ENCODE measurements at regions not wholly inside any gene's neighbourhood (a gene's known extent, or its start where the extent isn't known, plus 50 kb on each side); places are given as distances from the start of the nearest gene placed in this dataset.

- H3K9me3 Mint-ChIP-seq: no peaks in the 10 kb centered on the region
- no peak for DNase-seq (ENCODE audit: low spot score)
- peaks cover 2% of the 10 kb centered on the region for H3K27me3 Mint-ChIP-seq (ENCODE audit: insufficient read depth)
- intact Hi-C loops (cut with micrococcal nuclease): no loop called here
- no peaks in the 10 kb centered on the region for H3K4me1 Mint-ChIP-seq (ENCODE audit: low read depth)
- H3K4me3 Mint-ChIP-seq: no peak overlapping the region
- no peak overlapping the region for H3K27ac Mint-ChIP-seq
- no peaks in the 10 kb centered on the region for H3K36me3 Mint-ChIP-seq (ENCODE audit: low read depth)
Observed at GRCh38 chr1:55636696-55637095, 421.5 kb upstream of the USP24 start.

GRCh38 chr1:55635856-55636255, 420.7 kb upstream of the USP24 start:
- peaks cover 2% of the 10 kb centered on the region for H3K27me3 Mint-ChIP-seq (ENCODE audit: insufficient read depth)
- DNase-seq (ENCODE audit: low spot score): no peak
- H3K4me1 Mint-ChIP-seq (ENCODE audit: low read depth): no peaks in the 10 kb centered on the region
- H3K36me3 Mint-ChIP-seq (ENCODE audit: low read depth): no peaks in the 10 kb centered on the region
- no peak overlapping the region for H3K4me3 Mint-ChIP-seq
- intact Hi-C loops (cut with micrococcal nuclease): no loop called here
- no peaks in the 10 kb centered on the region for H3K9me3 Mint-ChIP-seq
- H3K27ac Mint-ChIP-seq: no peak overlapping the region

DNA sequence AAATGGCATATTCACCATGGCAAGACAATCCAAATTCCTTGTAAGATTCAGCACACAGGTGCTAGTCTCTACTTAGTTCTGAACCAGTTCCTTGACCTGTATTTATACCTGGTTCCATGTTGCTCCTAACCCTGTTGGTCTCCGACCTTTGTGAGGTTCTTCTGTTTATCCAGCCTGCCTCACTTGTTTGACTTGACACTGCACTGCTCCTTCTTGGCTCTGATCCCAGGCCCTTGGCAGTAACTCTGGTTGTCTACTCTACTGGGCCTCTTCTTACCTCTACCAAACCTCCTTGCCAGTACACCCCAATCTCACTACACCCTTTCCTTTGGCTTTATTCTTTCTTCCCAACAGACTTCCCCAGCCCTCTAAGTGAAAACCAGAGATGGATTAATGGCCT, 419.4 kb upstream of the USP24 start:
- Mint-ChIP-seq H3K4me3 (no peak overlapping the region), H3K36me3 (ENCODE audit: low read depth) (no peaks in the 10 kb centered on the region), H3K27me3 (ENCODE audit: insufficient read depth) (peaks cover 2% of the 10 kb centered on the region), H3K9me3 (no peaks in the 10 kb centered on the region), H3K4me1 (ENCODE audit: low read depth) (no peaks in the 10 kb centered on the region), H3K27ac (no peak overlapping the region)
- no peak for DNase-seq (ENCODE audit: low spot score)
- intact Hi-C loops (cut with micrococcal nuclease): no loop called here

- H3K27me3 Mint-ChIP-seq (ENCODE audit: insufficient read depth): peaks cover 2% of the 10 kb centered on the region
- no peak overlapping the region for H3K27ac Mint-ChIP-seq
- intact Hi-C loops (cut with micrococcal nuclease): no loop called here
Observed at GRCh38 chr1:55632906-55633305, 417.7 kb upstream of the USP24 start.

DNA sequence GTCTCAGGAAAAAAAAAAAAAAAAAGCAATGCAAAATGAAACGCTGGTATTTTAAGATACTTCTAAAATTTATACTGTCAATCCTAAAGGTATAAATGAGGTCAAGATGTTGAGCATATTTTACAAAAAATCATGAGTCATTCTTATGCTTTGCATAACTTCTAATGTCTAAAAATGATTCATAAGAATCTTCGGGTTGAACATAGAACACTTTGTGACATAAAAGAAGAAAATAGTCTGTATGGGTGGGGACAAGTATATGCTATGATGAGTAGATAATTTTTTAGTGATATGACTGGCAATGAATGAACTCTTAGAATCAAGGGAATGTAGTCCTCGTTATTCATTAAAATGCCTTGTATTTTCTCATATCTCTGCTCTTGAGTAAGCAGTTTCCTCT, 416.9 kb upstream of the USP24 start:
- no peak for DNase-seq (ENCODE audit: low spot score)
- Mint-ChIP-seq H3K9me3 (no peaks in the 10 kb centered on the region), H3K27ac (no peak overlapping the region), H3K36me3 (ENCODE audit: low read depth) (no peaks in the 10 kb centered on the region), H3K27me3 (ENCODE audit: insufficient read depth) (peaks cover 2% of the 10 kb centered on the region), H3K4me3 (no peak overlapping the region), H3K4me1 (ENCODE audit: low read depth) (no peaks in the 10 kb centered on the region)
- intact Hi-C loops (cut with micrococcal nuclease): no loop called here

More at GRCh38 chr1:55632906-55633305, 417.7 kb upstream of the USP24 start:
- Mint-ChIP-seq H3K9me3 (no peaks in the 10 kb centered on the region), H3K4me3 (no peak overlapping the region), H3K4me1 (ENCODE audit: low read depth) (no peaks in the 10 kb centered on the region), H3K36me3 (ENCODE audit: low read depth) (no peaks in the 10 kb centered on the region)
- DNase-seq (ENCODE audit: low spot score): no peak

DNA sequence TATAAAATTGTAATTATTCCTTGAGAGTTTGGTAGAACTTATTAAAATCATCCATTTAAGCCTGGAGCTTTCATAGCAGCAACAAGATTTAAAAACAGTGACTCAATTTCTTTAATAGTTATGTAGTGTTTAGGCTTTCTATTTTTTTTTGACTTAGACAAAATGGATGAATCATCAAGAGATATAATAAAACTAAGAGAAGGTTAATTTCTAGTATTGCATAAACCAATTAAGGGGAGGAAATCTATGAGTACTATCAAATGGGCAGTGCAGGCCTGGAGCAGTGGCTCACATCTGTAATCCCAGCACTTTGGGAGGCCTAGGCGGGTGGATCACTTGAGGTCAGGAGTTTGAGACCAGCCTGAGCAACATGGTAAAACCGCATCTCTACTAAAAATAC, 416.3 kb upstream of the USP24 start:
- Mint-ChIP-seq H3K36me3 (ENCODE audit: low read depth) (no peaks in the 10 kb centered on the region), H3K27me3 (ENCODE audit: insufficient read depth) (peaks cover 2% of the 10 kb centered on the region), H3K4me3 (no peak overlapping the region), H3K27ac (no peak overlapping the region), H3K9me3 (no peaks in the 10 kb centered on the region), H3K4me1 (ENCODE audit: low read depth) (no peaks in the 10 kb centered on the region)
- intact Hi-C loops (cut with micrococcal nuclease): no loop called here
- DNase-seq (ENCODE audit: low spot score): no peak

DNA sequence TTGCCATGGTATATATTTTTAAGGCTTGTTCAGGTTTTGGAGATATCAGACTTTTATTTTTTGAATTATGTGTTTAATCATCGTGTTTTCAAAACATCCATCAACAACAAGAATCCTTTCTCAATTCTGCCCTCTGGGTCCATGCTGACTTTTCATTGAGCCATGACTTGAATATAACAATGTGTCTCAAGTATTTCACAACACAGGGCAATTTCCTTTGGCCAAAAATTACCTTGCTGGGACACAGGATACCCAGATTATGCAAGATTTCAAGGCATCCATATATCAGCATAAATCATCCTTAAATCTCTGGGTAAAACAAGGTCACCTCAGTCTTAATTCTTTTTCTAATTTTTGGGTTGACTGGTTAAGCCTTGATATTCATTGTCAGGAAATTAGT, 411.2 kb upstream of the USP24 start:
- no peaks in the 10 kb centered on the region for H3K4me1 Mint-ChIP-seq (ENCODE audit: low read depth)

DNA sequence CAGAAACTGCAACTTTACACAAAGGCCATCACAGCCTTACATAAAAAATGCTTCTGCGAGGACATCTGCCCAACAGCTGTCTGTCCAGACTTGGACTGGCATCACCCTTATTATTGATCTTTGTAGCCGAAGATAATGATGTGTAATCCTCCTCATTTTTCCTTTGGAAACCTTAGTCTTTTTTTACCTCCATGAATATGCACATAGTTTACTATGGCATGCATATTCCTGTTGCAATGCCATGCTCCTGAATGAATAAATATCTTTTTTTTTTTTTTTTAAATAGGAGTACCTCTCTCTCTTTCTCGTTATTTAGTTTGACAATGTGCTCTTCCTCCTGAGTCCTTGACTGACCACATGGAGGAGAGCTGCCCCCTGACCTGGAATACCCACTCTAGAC, 409.6 kb upstream of the USP24 start:
- no peaks in the 10 kb centered on the region for H3K4me1 Mint-ChIP-seq (ENCODE audit: low read depth)
- no peaks in the 10 kb centered on the region for H3K36me3 Mint-ChIP-seq (ENCODE audit: low read depth)
- H3K27me3 Mint-ChIP-seq (ENCODE audit: insufficient read depth): no peaks in the 10 kb centered on the region
- intact Hi-C loops (cut with micrococcal nuclease): no loop called here
- H3K9me3 Mint-ChIP-seq: no peaks in the 10 kb centered on the region
- no peak for DNase-seq (ENCODE audit: low spot score)
- H3K27ac Mint-ChIP-seq: no peak overlapping the region
- no peak overlapping the region for H3K4me3 Mint-ChIP-seq

More for the DNA sequence above, 411.2 kb upstream of the USP24 start:
- H3K4me3 Mint-ChIP-seq: no peak overlapping the region
- no peaks in the 10 kb centered on the region for H3K9me3 Mint-ChIP-seq
- no peak overlapping the region for H3K27ac Mint-ChIP-seq
- H3K36me3 Mint-ChIP-seq (ENCODE audit: low read depth): no peaks in the 10 kb centered on the region
- H3K27me3 Mint-ChIP-seq (ENCODE audit: insufficient read depth): no peaks in the 10 kb centered on the region
- intact Hi-C loops (cut with micrococcal nuclease): no loop called here
- DNase-seq (ENCODE audit: low spot score): no peak

DNA sequence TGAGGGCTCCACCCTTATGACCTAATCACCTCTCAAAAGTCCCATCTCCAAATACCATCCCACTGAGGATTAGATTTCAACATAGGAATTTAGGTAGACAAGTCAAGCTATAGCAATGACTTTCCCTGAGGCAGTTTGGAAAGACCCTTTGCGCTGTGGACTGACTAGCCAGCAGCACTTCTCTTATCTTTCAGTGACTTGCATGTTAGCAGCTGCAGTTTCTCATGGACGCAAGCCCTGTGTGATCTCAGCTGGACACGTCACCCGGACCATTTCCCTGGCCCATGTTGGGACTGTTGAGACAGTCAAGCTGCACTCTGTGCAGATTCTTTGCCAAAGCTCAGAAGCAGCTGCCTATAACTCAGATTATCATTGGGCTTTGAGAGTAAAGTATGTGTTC, 408.1 kb upstream of the USP24 start:
- Mint-ChIP-seq H3K36me3 (ENCODE audit: low read depth) (no peaks in the 10 kb centered on the region), H3K4me3 (no peak overlapping the region)

GRCh38 chr1:55622074-55622473, 406.9 kb upstream of the USP24 start:
- Mint-ChIP-seq H3K27ac (no peak overlapping the region), H3K9me3 (no peaks in the 10 kb centered on the region), H3K36me3 (ENCODE audit: low read depth) (no peaks in the 10 kb centered on the region), H3K4me1 (ENCODE audit: low read depth) (no peaks in the 10 kb centered on the region), H3K4me3 (no peak overlapping the region), H3K27me3 (ENCODE audit: insufficient read depth) (no peaks in the 10 kb centered on the region)
- no peak for DNase-seq (ENCODE audit: low spot score)
- intact Hi-C loops (cut with micrococcal nuclease): no loop called here

More for the DNA sequence above, 408.1 kb upstream of the USP24 start:
- Mint-ChIP-seq H3K27me3 (ENCODE audit: insufficient read depth) (no peaks in the 10 kb centered on the region), H3K27ac (no peak overlapping the region), H3K4me1 (ENCODE audit: low read depth) (no peaks in the 10 kb centered on the region), H3K9me3 (no peaks in the 10 kb centered on the region)
- intact Hi-C loops (cut with micrococcal nuclease): no loop called here
- no peak for DNase-seq (ENCODE audit: low spot score)

DNA sequence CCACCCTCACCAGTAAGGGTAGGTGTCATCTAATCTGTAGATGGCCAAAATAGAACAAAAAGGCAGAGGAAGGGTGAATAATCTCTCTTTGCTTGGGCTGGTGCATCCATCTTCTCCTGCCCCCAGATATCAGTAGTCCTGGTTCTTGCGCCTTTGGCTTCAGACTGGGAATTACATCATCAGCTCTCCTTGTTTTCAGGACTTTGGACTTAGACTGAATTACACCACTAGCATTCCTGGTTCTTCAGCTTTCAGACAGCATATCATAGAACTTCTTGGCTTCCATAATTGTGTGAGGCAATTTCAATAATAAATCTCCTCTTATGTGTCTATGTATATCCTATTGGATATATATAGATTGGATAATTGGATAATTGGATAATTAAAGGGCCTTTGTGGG, 403.0 kb upstream of the USP24 start:
- DNase-seq (ENCODE audit: low spot score): no peak
- no peaks in the 10 kb centered on the region for H3K9me3 Mint-ChIP-seq

GRCh38 chr1:55617288-55617982, 402.3 kb upstream of the USP24 start:
- intact Hi-C loops (cut with micrococcal nuclease): no loop called here
- Mint-ChIP-seq H3K27ac (no peak overlapping the region), H3K4me1 (ENCODE audit: low read depth) (no peaks in the 10 kb centered on the region), H3K4me3 (no peak overlapping the region), H3K36me3 (ENCODE audit: low read depth) (no peaks in the 10 kb centered on the region), H3K9me3 (no peaks in the 10 kb centered on the region), H3K27me3 (ENCODE audit: insufficient read depth) (no peaks in the 10 kb centered on the region)
- no peak for DNase-seq (ENCODE audit: low spot score)

More for the DNA sequence above, 403.0 kb upstream of the USP24 start:
- H3K36me3 Mint-ChIP-seq (ENCODE audit: low read depth): no peaks in the 10 kb centered on the region
- no peaks in the 10 kb centered on the region for H3K4me1 Mint-ChIP-seq (ENCODE audit: low read depth)
- H3K27me3 Mint-ChIP-seq (ENCODE audit: insufficient read depth): no peaks in the 10 kb centered on the region
- intact Hi-C loops (cut with micrococcal nuclease): no loop called here
- H3K4me3 Mint-ChIP-seq: no peak overlapping the region
- no peak overlapping the region for H3K27ac Mint-ChIP-seq

GRCh38 chr1:55612988-55613387, 397.8 kb upstream of the USP24 start:
- no peak overlapping the region for H3K4me3 Mint-ChIP-seq
- H3K27me3 Mint-ChIP-seq (ENCODE audit: insufficient read depth): no peaks in the 10 kb centered on the region
- intact Hi-C loops (cut with micrococcal nuclease): no loop called here
- H3K27ac Mint-ChIP-seq: no peak overlapping the region
- no peaks in the 10 kb centered on the region for H3K4me1 Mint-ChIP-seq (ENCODE audit: low read depth)
- no peak for DNase-seq (ENCODE audit: low spot score)
- peaks cover 7% of the 10 kb centered on the region for H3K9me3 Mint-ChIP-seq
- no peaks in the 10 kb centered on the region for H3K36me3 Mint-ChIP-seq (ENCODE audit: low read depth)

DNA sequence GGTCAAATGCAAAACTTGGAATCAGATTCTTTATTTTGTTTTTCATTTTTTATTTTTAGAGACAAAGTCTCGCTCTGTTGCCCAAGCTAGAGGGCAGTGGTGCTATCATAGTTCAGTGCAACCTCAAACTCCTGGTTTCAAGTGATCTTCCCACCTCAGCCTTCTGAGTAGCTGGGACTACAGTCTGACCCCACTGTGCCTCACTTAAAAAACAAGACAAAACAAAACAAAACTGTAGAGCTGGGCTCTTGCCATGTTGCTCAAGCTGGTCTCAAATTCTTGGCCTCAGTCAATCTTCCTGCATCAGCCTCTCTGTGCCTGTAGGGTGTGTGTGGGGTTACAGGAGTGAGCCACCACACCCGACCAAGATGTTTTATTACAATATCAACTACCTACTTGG, 396.0 kb upstream of the USP24 start:
- intact Hi-C loops (cut with micrococcal nuclease): no loop called here
- Mint-ChIP-seq H3K9me3 (peaks cover 7% of the 10 kb centered on the region), H3K36me3 (ENCODE audit: low read depth) (no peaks in the 10 kb centered on the region), H3K27me3 (ENCODE audit: insufficient read depth) (no peaks in the 10 kb centered on the region), H3K4me3 (no peak overlapping the region), H3K4me1 (ENCODE audit: low read depth) (no peaks in the 10 kb centered on the region), H3K27ac (no peak overlapping the region)
- no peak for DNase-seq (ENCODE audit: low spot score)
